Astrocyte of the cerebellum (primary cell): ENCODE measurements at regions not wholly inside any gene's neighbourhood (a gene's known extent, or its start where the extent isn't known, plus 50 kb on each side); places are given as distances from the start of the nearest gene placed in this dataset.

Source experiments
- DNase-seq: peaks from one replicate; pipeline ENCODE4 v3.0.0-alpha.2; 2011; ENCODE audit warnings: low read depth
- H3K4me3 ChIP-seq: 2 replicates; pipeline ENCODE4 v1.5.1; 2011; ENCODE audit warnings: mild to moderate bottlenecking, low read depth, low read length, moderate library complexity
- CTCF ChIP-seq: IDR thresholded peaks from 2 replicates; pipeline ENCODE4 v1.5.1; 2012; ENCODE audit warnings: low read length, low read depth, moderate library complexity, mild to moderate bottlenecking; ENCODE audit errors: missing control alignments
- in situ Hi-C: cut with HindIII; loops from 2 replicates; pipeline ENCODE4 v1.10.0; 2017; ENCODE audit warnings: low sequenced_read_pairs

- no peak overlapping the region for H3K4me3 ChIP-seq
- TF ChIP-seq CTCF = no peak
- no peak for DNase-seq
- in situ Hi-C loops = no loop called here
These were observed 554.6 kb upstream of the NCAM2 start for GRCh38 chr21:20443558-20444155.

GRCh38 chr21:20445971-20446370 is 552.2 kb upstream of the NCAM2 start:
- in situ Hi-C loops = no loop called here
- no peak for DNase-seq
- no peak for TF ChIP-seq CTCF
- H3K4me3 ChIP-seq = no peak overlapping the region

GRCh38 chr21:20451046-20451445 is 547.2 kb upstream of the NCAM2 start:
- no peak for TF ChIP-seq CTCF
- no peak overlapping the region for H3K4me3 ChIP-seq
- DNase-seq = no peak
- in situ Hi-C loops = no loop called here

GRCh38 chr21:20452935-20453334 is 545.3 kb upstream of the NCAM2 start:
- H3K4me3 ChIP-seq = no peak overlapping the region
- TF ChIP-seq CTCF = no peak
- DNase-seq = no peak
- in situ Hi-C loops = no loop called here

GRCh38 chr21:20459838-20460237 is 538.4 kb upstream of the NCAM2 start:
- H3K4me3 ChIP-seq = no peak overlapping the region
- TF ChIP-seq CTCF = no peak
- DNase-seq = no peak
- in situ Hi-C loops = no loop called here

GRCh38 chr21:20463362-20463761 is 534.8 kb upstream of the NCAM2 start:
- no peak for TF ChIP-seq CTCF
- no peak overlapping the region for H3K4me3 ChIP-seq
- in situ Hi-C loops = no loop called here
- DNase-seq = no peak

GRCh38 chr21:20469361-20469760 is 528.8 kb upstream of the NCAM2 start:
- DNase-seq = no peak
- no peak overlapping the region for H3K4me3 ChIP-seq
- no peak for TF ChIP-seq CTCF
- in situ Hi-C loops = no loop called here
